PC-9 (cell line): ENCODE measurements at regions not wholly inside any gene's neighbourhood (a gene's known extent, or its start where the extent isn't known, plus 50 kb on each side); places are given as distances from the start of the nearest gene placed in this dataset.

ENCODE experiments used
- CTCF ChIP-seq: fragments of 200-600 bp; sonication (generic); conservative IDR thresholded peaks from 2 replicates; pipeline ENCODE4 v1.6.1; 2017; ENCODE audit warnings: mixed run types, antibody characterized with exemption, mild to moderate bottlenecking, moderate library complexity
- EZH2 ChIP-seq: fragments of 200-600 bp; sonication (generic); IDR thresholded peaks from 2 replicates; pipeline ENCODE4 v1.8.0; 2017; ENCODE audit warnings: antibody characterized with exemption, low read depth

DNA sequence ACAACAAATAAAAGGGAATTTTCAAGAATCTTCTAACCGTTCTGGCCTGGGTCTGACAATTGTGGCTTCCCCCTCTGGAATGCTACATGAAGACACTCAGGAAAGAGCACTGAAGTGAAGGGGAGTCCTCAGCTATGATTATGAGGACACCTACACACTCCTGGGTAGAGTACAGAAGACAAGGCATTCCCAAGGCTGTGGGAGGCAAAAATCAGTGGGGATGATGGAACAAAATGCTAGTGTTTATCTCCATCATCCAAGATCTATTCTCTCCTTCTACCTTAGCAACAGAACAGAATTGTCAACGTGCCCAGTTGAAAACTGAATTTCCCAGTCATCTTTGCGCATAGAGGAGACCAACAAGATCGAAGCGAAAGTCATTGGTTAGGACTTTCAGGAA, 130.1 kb upstream of the LARP1 start:
- TF ChIP-seq CTCF (no peak), EZH2 (no peak)
